Prostate gland (tissue), 2 donors: ENCODE measurements at regions not wholly inside any gene's neighbourhood (a gene's known extent, or its start where the extent isn't known, plus 50 kb on each side); places are given as distances from the start of the nearest gene placed in this dataset.

Experiments
- DNase-seq: peaks from one replicate; pipeline ENCODE4 v3.0.0-alpha.2; 2019; ENCODE audit warnings: low spot score
- H3K27ac ChIP-seq, 2 donors: fragments of 200-600 bp; sonication (generic); 2 replicates each; pipeline ENCODE4 v1.5.1; 2017 to 2019
- H3K27me3 ChIP-seq: fragments of 200-600 bp; sonication (generic); replicated peaks from 2 replicates; pipeline ENCODE4 v1.5.1; 2019; ENCODE audit not compliant: insufficient read depth
- H3K36me3 ChIP-seq, 2 donors: fragments of 200-600 bp; sonication (generic); 1 replicate in 1 of 2; 2 replicates in 1 of 2; pipeline versions ENCODE4 v1.5.1 to v1.8.1; 2017 to 2019
- H3K4me1 ChIP-seq: fragments of 200-600 bp; sonication (generic); replicated peaks from 2 replicates; pipeline ENCODE4 v1.5.1; 2019
- H3K4me3 ChIP-seq, 2 donors: fragments of 200-600 bp; sonication (generic); 2 replicates each; pipeline ENCODE4 v1.5.1; 2017 to 2019
- H3K9me3 ChIP-seq: fragments of 200-600 bp; sonication (generic); 2 replicates; pipeline ENCODE4 v1.5.1; 2017
- POLR2A ChIP-seq: fragments of 450-650 bp; IDR thresholded peaks from one replicate; pipeline ENCODE4 v1.6.1; 2016; ENCODE audit warnings: antibody characterized with exemption, mild to moderate bottlenecking
- POLR2AphosphoS5 ChIP-seq: sonication (generic); formaldehyde crosslinking; IDR thresholded peaks from one replicate; pipeline ENCODE4 v1.6.1; 2017; ENCODE audit warnings: antibody characterized with exemption
- WGBS: methylation state at CpG from one replicate; pipeline ENCODE4 v1.1.5; 2018; 5-methylcytosine and 5-hydroxymethylcytosine counted together
- intact Hi-C: fragments of 100-400 bp; cut with DNase I; formaldehyde crosslinking; loops from one replicate; pipeline ENCODE4 v1.14.2; 2022
- TF ChIP-seq, protein P1 (sequence below), 4 experiments: fragments of 200-600 bp in 2 of 4; fragments of 450-650 bp in 2 of 4; sonication (generic) in 2 of 4; IDR thresholded peaks; 1 replicate in 3 of 4; 2 replicates in 1 of 4; pipeline ENCODE4 v1.5.1; 2016 to 2019; ENCODE audit warnings: antibody characterized with exemption in 4 of 4, mild to moderate bottlenecking in 2 of 4, moderate library complexity in 2 of 4

DNA sequence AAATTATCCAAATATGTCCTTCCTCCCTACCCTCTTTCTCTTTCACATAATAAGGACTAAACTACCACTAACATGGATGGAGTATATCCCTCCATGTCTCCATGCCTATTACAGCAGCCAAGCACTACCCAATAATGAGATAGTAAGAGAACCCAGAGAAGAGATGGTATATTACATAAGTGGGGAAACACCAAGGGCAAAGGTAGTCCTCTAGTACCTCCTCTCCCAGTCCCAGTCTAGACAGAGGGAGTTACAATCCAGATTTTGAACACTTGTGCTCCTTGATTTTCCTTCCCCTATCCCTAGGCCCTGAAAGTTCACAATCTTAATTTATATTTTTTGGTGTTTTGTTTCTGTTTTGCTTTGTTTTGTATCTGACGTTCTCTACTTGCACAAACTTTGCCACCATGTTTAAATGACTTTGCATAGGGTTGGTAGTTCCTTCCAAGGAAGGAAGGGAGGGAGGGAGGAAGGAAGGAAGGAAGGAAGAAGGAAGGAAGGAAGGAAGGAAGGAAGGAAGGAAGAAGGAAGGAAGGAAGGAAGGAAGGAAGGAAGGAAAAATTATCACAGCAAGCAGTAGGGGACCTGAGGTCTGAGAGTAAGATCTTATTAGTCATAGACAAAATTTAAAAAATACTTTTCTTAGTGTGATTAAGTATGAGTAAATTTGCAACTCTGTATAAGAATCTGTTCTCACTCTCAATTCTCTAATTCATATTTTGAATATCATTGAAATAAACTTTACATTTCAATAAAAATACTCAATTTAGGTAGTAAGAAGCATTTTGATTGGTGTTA lies 521.9 kb downstream of the PTPRC start:
- Histone ChIP-seq H3K36me3 (no peaks in the 10 kb centered on the region), H3K9me3 (no peaks in the 10 kb centered on the region), H3K27me3 (no peaks in the 10 kb centered on the region), H3K27ac (no peak overlapping the region), H3K4me3 (no peak overlapping the region), H3K4me1 (no peaks in the 10 kb centered on the region)
- TF ChIP-seq, protein P1, sequence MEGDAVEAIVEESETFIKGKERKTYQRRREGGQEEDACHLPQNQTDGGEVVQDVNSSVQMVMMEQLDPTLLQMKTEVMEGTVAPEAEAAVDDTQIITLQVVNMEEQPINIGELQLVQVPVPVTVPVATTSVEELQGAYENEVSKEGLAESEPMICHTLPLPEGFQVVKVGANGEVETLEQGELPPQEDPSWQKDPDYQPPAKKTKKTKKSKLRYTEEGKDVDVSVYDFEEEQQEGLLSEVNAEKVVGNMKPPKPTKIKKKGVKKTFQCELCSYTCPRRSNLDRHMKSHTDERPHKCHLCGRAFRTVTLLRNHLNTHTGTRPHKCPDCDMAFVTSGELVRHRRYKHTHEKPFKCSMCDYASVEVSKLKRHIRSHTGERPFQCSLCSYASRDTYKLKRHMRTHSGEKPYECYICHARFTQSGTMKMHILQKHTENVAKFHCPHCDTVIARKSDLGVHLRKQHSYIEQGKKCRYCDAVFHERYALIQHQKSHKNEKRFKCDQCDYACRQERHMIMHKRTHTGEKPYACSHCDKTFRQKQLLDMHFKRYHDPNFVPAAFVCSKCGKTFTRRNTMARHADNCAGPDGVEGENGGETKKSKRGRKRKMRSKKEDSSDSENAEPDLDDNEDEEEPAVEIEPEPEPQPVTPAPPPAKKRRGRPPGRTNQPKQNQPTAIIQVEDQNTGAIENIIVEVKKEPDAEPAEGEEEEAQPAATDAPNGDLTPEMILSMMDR (IDR thresholded peaks at IDR 0.05), result no peak
- TF ChIP-seq POLR2AphosphoS5, result no peak
- TF ChIP-seq POLR2A, result no peak
- intact Hi-C loops, result no loop called here
- 74% methylated on average over 1 of the region's 1 CpG for WGBS
- DNase-seq, result no peak

- no peak overlapping the region for H3K27ac ChIP-seq
- H3K4me1 ChIP-seq, result no peaks in the 10 kb centered on the region
- H3K36me3 ChIP-seq, result no peaks in the 10 kb centered on the region
- intact Hi-C loops, result no loop called here
- no peaks in the 10 kb centered on the region for H3K9me3 ChIP-seq
- no peak for DNase-seq
- H3K27me3 ChIP-seq, result no peaks in the 10 kb centered on the region
- no peak overlapping the region for H3K4me3 ChIP-seq
- TF ChIP-seq POLR2A (no peak), POLR2AphosphoS5 (no peak)
- TF ChIP-seq, protein P1 (IDR thresholded peaks at IDR 0.05), result no peak
Measured at GRCh38 chr1:199161319-199161680, 522.5 kb downstream of the PTPRC start.

GRCh38 chr1:199161766-199162303 lies 523.0 kb downstream of the PTPRC start:
- intact Hi-C loops, result no loop called here

DNA sequence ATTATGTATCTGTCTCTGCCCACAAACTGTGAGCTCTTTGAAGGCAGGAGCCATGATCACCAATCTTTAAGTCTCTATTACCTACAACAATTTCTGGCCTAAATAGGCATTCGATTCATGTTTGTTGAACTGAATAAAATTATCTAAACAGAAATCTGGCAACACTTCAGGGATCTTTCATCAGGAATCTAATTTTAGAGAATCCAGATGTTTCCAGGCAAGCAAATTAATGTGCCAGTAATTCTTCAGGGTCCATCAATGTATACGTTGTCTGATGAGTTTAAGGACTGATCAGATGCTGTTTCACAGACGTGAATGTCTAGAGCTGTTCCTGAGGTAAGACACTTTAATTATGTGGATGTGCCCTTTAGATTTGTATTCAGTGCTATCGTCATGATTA lies 524.4 kb downstream of the PTPRC start:
- no peak overlapping the region for H3K4me3 ChIP-seq
- WGBS, result 55% methylated on average over 4 of the region's 4 CpGs
- H3K36me3 ChIP-seq, result no peaks in the 10 kb centered on the region
- intact Hi-C loops, result no loop called here
- no peaks in the 10 kb centered on the region for H3K4me1 ChIP-seq
- H3K27me3 ChIP-seq, result no peaks in the 10 kb centered on the region
- no peak for TF ChIP-seq POLR2A
- TF ChIP-seq, protein P1 (IDR thresholded peaks at IDR 0.05), result no peak
- TF ChIP-seq POLR2AphosphoS5, result no peak
- H3K9me3 ChIP-seq, result no peaks in the 10 kb centered on the region
- H3K27ac ChIP-seq, result no peak overlapping the region
- DNase-seq, result no peak

More at GRCh38 chr1:199161766-199162303, 523.0 kb downstream of the PTPRC start:
- H3K4me3 ChIP-seq, result no peak overlapping the region
- DNase-seq, result no peak
- TF ChIP-seq POLR2AphosphoS5 (no peak), POLR2A (no peak)
- TF ChIP-seq, protein P1 (IDR thresholded peaks at IDR 0.05), result no peak
- no peaks in the 10 kb centered on the region for H3K36me3 ChIP-seq
- no peak overlapping the region for H3K27ac ChIP-seq
- no peaks in the 10 kb centered on the region for H3K27me3 ChIP-seq
- WGBS, result 88% methylated on average over 3 of the region's 3 CpGs
- H3K4me1 ChIP-seq, result no peaks in the 10 kb centered on the region
- no peaks in the 10 kb centered on the region for H3K9me3 ChIP-seq

DNA sequence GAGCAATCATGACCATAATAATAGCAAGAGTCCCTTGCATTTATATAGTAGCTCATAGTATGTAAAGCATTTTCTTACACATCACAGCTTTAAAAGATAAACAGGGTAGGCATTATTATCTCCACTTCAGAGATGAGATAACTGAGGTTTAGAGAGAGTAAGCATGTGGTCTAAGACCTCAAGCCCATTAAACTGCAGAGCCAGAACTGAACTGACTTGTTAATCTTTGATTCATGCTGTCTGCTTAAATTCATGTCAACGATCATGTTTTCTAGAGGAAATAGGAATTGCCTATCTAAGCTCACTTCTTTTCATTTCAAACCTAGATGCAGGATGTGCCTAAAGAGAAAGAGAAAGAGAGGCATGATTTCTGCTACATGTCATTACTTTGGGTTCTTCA lies 524.8 kb downstream of the PTPRC start:
- H3K27ac ChIP-seq, result no peak overlapping the region
- no peak for DNase-seq
- WGBS, result 41% methylated on average over 1 of the region's 1 CpG
- H3K4me1 ChIP-seq, result no peaks in the 10 kb centered on the region
- no peaks in the 10 kb centered on the region for H3K9me3 ChIP-seq
- no peak overlapping the region for H3K4me3 ChIP-seq
- H3K27me3 ChIP-seq, result no peaks in the 10 kb centered on the region
- TF ChIP-seq, protein P1 (IDR thresholded peaks at IDR 0.05), result no peak
- no peak for TF ChIP-seq POLR2A
- TF ChIP-seq POLR2AphosphoS5, result no peak
- no peaks in the 10 kb centered on the region for H3K36me3 ChIP-seq
- intact Hi-C loops, result no loop called here
